ENCODE measurements at regions not wholly inside any gene's neighbourhood (a gene's known extent, or its start where the extent isn't known, plus 50 kb on each side); places are given as distances from the start of the nearest gene placed in this dataset.

DNA sequence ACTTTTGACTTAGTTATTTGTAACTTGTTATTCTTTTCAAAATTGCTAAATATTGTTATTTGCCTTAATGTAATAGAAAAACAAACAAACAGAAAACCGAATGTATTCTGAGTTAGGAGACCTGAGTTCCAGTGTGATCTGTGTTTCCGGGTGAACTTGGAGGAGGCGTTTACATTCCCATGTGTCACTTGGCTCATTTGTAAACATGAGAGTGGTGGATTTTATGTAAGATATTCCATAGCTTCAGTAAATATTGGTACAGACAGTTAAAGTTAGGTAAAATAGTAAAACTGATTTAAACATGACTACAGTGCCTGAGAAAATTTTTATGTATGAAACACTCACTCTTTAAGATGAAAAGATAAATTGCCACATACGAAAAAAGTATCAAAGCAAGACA is 287.3 kb upstream of the POU1F1 start:
- ChIA-PET CTCF (no interaction called here), POLR2A (no interaction called here)
- TF ChIP-seq, protein P1, sequence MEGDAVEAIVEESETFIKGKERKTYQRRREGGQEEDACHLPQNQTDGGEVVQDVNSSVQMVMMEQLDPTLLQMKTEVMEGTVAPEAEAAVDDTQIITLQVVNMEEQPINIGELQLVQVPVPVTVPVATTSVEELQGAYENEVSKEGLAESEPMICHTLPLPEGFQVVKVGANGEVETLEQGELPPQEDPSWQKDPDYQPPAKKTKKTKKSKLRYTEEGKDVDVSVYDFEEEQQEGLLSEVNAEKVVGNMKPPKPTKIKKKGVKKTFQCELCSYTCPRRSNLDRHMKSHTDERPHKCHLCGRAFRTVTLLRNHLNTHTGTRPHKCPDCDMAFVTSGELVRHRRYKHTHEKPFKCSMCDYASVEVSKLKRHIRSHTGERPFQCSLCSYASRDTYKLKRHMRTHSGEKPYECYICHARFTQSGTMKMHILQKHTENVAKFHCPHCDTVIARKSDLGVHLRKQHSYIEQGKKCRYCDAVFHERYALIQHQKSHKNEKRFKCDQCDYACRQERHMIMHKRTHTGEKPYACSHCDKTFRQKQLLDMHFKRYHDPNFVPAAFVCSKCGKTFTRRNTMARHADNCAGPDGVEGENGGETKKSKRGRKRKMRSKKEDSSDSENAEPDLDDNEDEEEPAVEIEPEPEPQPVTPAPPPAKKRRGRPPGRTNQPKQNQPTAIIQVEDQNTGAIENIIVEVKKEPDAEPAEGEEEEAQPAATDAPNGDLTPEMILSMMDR (IDR thresholded peaks at IDR 0.05; ENCODE audit: extremely low read depth in 1 of 2, insufficient read depth in 1 of 2, low read depth in 1 of 2, low read length in 2 of 2), result no peak
- TF ChIP-seq MYC (IDR thresholded peaks at IDR 0.05; ENCODE audit: low read depth, low read length) (no peak), JUN (IDR thresholded peaks at IDR 0.05; ENCODE audit: borderline replicate concordance, insufficient read depth, insufficient read length, low read depth) (no peak), EZH2 (IDR thresholded peaks at IDR 0.05; ENCODE audit: borderline replicate concordance, low read depth, low read length, severe bottlenecking) (no peak), GATA2 (IDR thresholded peaks at IDR 0.05; ENCODE audit: insufficient read depth, insufficient read length, low read depth, low read length) (no peak), POLR2AphosphoS5 (IDR thresholded peaks at IDR 0.05; ENCODE audit: insufficient read depth, low read depth, low read length) (no peak), FOS (IDR thresholded peaks at IDR 0.05; ENCODE audit: borderline replicate concordance, insufficient read depth, low read length) (no peak), POLR2A (IDR thresholded peaks at IDR 0.05; ENCODE audit: low read depth, low read length) (no peak)
- TF ChIP-seq, protein P2, sequence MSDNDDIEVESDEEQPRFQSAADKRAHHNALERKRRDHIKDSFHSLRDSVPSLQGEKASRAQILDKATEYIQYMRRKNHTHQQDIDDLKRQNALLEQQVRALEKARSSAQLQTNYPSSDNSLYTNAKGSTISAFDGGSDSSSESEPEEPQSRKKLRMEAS (IDR thresholded peaks at IDR 0.05; ENCODE audit: insufficient read depth, insufficient read length), result no peak
- no peaks in the 10 kb centered on the region for H4K20me1 ChIP-seq (replicated peaks; ENCODE audit: control insufficient read depth, extremely low read depth, insufficient read depth, low read length)
- no peak overlapping the region for H3K27ac ChIP-seq (ENCODE audit: insufficient read depth, low read depth, low read length)
- intact Hi-C loops (cut with micrococcal nuclease), result no loop called here
- no peaks in the 10 kb centered on the region for H3K79me2 ChIP-seq (ENCODE audit: control insufficient read depth, insufficient read depth, low read length)
- H3K4me3 ChIP-seq (replicated peaks in 1 of 3; ENCODE audit: insufficient read depth in 1 of 3, low read depth in 1 of 3, low read length in 3 of 3), result no peak overlapping the region
- H3K9ac ChIP-seq (replicated peaks; ENCODE audit: extremely low read depth, insufficient read depth, low read length), result no peak overlapping the region
- dilution Hi-C loops (cut with MboI; ENCODE audit: extremely low pct_ligation_motif_present, low sequenced_read_pairs), result no loop called here
- DNase-seq (ENCODE audit: low read depth, low spot score) (no peak), FAIRE-seq (no peak)
- no peaks in the 10 kb centered on the region for H3K4me1 ChIP-seq (ENCODE audit: control insufficient read depth, extremely low read depth, insufficient read depth, low read length)
- no TSS peak for BruUV-seq (replicated peaks)
- no peaks in the 10 kb centered on the region for H3K9me1 ChIP-seq (replicated peaks; ENCODE audit: control insufficient read depth, extremely low read depth, insufficient read depth, low read length)
- H3K9me3 ChIP-seq (replicated peaks; ENCODE audit: control insufficient read depth, insufficient read depth, low read length), result no peaks in the 10 kb centered on the region
- no peaks in the 10 kb centered on the region for H3K36me3 ChIP-seq (ENCODE audit: control insufficient read depth in 2 of 2, extremely low read depth in 1 of 2, insufficient read depth in 2 of 2, low read length in 2 of 2)
- H2AFZ ChIP-seq (ENCODE audit: low read depth, low read length), result no peak overlapping the region
- H3K27me3 ChIP-seq (ENCODE audit: control insufficient read depth in 2 of 2, insufficient read depth in 2 of 2, low read length in 2 of 2), result no peaks in the 10 kb centered on the region
- no peak overlapping the region for H3K4me2 ChIP-seq (ENCODE audit: insufficient read depth, low read length)
